ENCODE measurements at regions not wholly inside any gene's neighbourhood (a gene's known extent, or its start where the extent isn't known, plus 50 kb on each side); places are given as distances from the start of the nearest gene placed in this dataset.

- no peak for TF ChIP-seq ELF1 (IDR thresholded peaks at IDR 0.05; ENCODE audit: borderline replicate concordance, low read depth)
- no peak for TF ChIP-seq ZBTB33 (IDR thresholded peaks at IDR 0.05; ENCODE audit: extremely low read depth, insufficient replicate concordance, low read length)
Measured at GRCh38 chr18:51522821-51523220, 325.3 kb upstream of the MEX3C start (continued).

- H4K20me1 ChIP-seq (ENCODE audit: insufficient read depth): no peaks in the 10 kb centered on the region
- H3K9me2 ChIP-seq (ENCODE audit: insufficient read depth): no peaks in the 10 kb centered on the region
- H2AFZ ChIP-seq (ENCODE audit: low read depth, low read length, poor library complexity, severe bottlenecking): no peak overlapping the region
- H3K36me3 ChIP-seq (ENCODE audit: control insufficient read depth in 1 of 2, insufficient read depth in 2 of 2, low read length in 2 of 2): no peaks in the 10 kb centered on the region
- H3K9me3 ChIP-seq (ENCODE audit: control insufficient read depth in 1 of 2, insufficient read depth in 1 of 2, low read depth in 1 of 2, low read length in 2 of 2): no peaks in the 10 kb centered on the region
- no peaks in the 10 kb centered on the region for H3K4me1 ChIP-seq (ENCODE audit: control insufficient read depth in 1 of 2, insufficient read depth in 2 of 2, low read length in 2 of 2)
- H3K9ac ChIP-seq (ENCODE audit: low read length): no peak overlapping the region
- CTCF ChIA-PET: no interaction called here
- no peak overlapping the region for H3K4me3 ChIP-seq (replicated peaks in 1 of 2; ENCODE audit: low read depth in 1 of 2, low read length in 2 of 2)
- POLR2A ChIA-PET: no interaction called here
- no peaks in the 10 kb centered on the region for H3K79me2 ChIP-seq (ENCODE audit: insufficient read depth, low read length)
- no peaks in the 10 kb centered on the region for H3K27me3 ChIP-seq (ENCODE audit: insufficient read depth, low read length)
- BruUV-seq (replicated peaks): no TSS peak
- TF ChIP-seq YY1 (IDR thresholded peaks at IDR 0.05; ENCODE audit: extremely low read depth, insufficient replicate concordance, low read depth, low read length) (no peak), RAD21 (IDR thresholded peaks at IDR 0.05; ENCODE audit: low read depth) (no peak), CTCF (IDR thresholded peaks at IDR 0.05 in 2 of 3, conservative IDR thresholded peaks at IDR 0.05 in 1 of 3; ENCODE audit: borderline replicate concordance in 1 of 3, insufficient read depth in 1 of 3, low read depth in 2 of 3, low read length in 2 of 3) (no peak), ATF3 (IDR thresholded peaks at IDR 0.05) (no peak), CBX3 (IDR thresholded peaks at IDR 0.05; ENCODE audit: low read depth) (no peak)
- RAD21 ChIA-PET (ENCODE audit: low non-redundant PET in 1 of 2, low total read pairs in 2 of 2, uncharacterized antibody in 2 of 2, unreplicated experiment in 2 of 2): no interaction called here
- intact Hi-C loops (cut with micrococcal nuclease): no loop called here
- H3K4me2 ChIP-seq (ENCODE audit: low read length): no peak overlapping the region
- DNase-seq (ENCODE audit: low read depth, low spot score) (no peak), ATAC-seq (no peak)
- H3K27ac ChIP-seq (ENCODE audit: low read depth, low read length): no peak overlapping the region
Measured at GRCh38 chr18:51523671-51524070, 326.2 kb upstream of the MEX3C start.

All from HCT116 (cell line).